22Rv1 (cell line): ENCODE measurements at regions not wholly inside any gene's neighbourhood (a gene's known extent, or its start where the extent isn't known, plus 50 kb on each side); places are given as distances from the start of the nearest gene placed in this dataset.

Experiments
- CTCF ChIP-seq: fragments of 450-650 bp; IDR thresholded peaks from 2 replicates; pipeline ENCODE4 v1.5.1; 2017; ENCODE audit warnings: mild to moderate bottlenecking
- ZFX ChIP-seq: fragments of 450-650 bp; IDR thresholded peaks from 2 replicates; pipeline ENCODE4 v1.6.1; 2017; ENCODE audit warnings: antibody characterized with exemption, borderline replicate concordance

- no peak for TF ChIP-seq CTCF
- no peak for TF ChIP-seq ZFX
Measured at GRCh38 chr3:193874512-193874911, 261.4 kb upstream of the HES1 start.
